Muscle layer of duodenum (tissue), 2 donors: ENCODE measurements at regions not wholly inside any gene's neighbourhood (a gene's known extent, or its start where the extent isn't known, plus 50 kb on each side); places are given as distances from the start of the nearest gene placed in this dataset.

Experiments
- H3K27ac ChIP-seq: one replicate; pipeline ENCODE4 v1.7.0; 2013; ENCODE audit warnings: mild to moderate bottlenecking, low read length
- H3K27me3 ChIP-seq: one replicate; pipeline ENCODE4 v1.7.0; 2013; ENCODE audit warnings: low read depth, mild to moderate bottlenecking, control low read depth, low read length
- H3K36me3 ChIP-seq, 2 donors: one replicate each; pipeline ENCODE4 v1.7.0; 2013; ENCODE audit warnings: low read length in 2 of 2, control low read depth in 1 of 2, mild to moderate bottlenecking in 1 of 2; ENCODE audit not compliant: insufficient read depth in 2 of 2, control insufficient read depth in 1 of 2
- H3K4me1 ChIP-seq, 2 donors: one replicate each; pipeline ENCODE4 v1.7.0; 2013; ENCODE audit warnings: low read length in 2 of 2, mild to moderate bottlenecking in 2 of 2, control low read depth in 1 of 2, moderate library complexity in 1 of 2; ENCODE audit not compliant: insufficient read depth in 2 of 2, control insufficient read depth in 1 of 2
- H3K4me3 ChIP-seq, 2 donors: one replicate each; pipeline ENCODE4 v1.7.0; 2013; ENCODE audit warnings: low read length in 2 of 2, low read depth in 1 of 2, mild to moderate bottlenecking in 1 of 2
- H3K9me3 ChIP-seq, 2 donors: one replicate each; pipeline ENCODE4 v1.7.0; 2013; ENCODE audit warnings: low read length in 2 of 2, control low read depth in 1 of 2, mild to moderate bottlenecking in 1 of 2; ENCODE audit not compliant: control insufficient read depth in 1 of 2
- donor health status: healthy.

DNA sequence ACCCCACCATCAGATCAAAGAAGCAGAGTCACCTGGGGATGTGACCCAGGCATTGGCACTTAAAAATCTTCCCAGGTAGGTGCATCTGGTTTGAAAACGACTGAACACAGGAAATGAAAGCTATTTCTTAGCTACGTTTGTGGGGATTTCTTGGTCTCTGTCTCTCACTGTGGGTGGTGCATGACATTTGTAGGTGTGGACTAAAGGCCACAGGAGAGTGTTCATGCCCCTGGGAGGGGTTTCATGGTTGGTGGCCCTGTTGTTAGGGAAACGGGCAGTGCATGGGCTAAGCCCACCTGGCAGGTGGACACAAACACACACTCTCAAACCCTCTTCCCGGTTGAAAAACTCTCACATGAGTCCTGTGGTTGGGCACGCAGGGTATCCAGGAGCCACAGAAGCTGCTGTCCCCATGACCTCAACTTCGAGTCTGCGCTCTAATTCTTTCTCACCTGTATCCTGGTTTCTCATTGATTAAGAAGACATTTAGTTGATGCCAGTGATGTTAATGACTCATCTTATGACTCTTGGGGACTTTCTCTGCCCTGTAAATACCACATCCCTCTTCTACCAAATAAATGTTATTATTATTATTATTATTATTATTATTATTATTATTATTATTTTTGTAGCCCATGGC lies 119.4 kb downstream of the MRPS6 start:
- Histone ChIP-seq H3K4me1 (no peaks in the 10 kb centered on the region), H3K9me3 (no peaks in the 10 kb centered on the region), H3K27ac (no peak overlapping the region), H3K27me3 (no peaks in the 10 kb centered on the region), H3K4me3 (no peak overlapping the region), H3K36me3 (no peaks in the 10 kb centered on the region)

DNA sequence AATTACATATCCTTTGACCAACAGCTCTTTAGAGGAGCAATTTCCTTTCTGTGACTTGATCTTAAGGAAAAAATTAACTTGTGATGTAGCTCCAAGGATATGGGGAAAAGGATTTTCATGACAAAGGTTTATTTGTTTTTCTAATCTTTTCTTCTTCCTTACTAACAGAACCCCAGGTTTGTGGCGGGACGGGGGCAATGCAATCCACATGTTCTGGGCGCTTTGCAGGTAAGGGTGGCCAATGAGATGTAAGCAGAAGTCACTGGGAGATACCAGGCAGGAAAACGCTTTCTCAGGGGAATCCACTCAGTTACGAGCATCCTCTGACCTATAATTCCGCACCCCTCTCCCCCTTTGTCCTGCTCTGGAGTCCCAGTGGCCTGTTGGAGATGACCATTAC lies 122.0 kb downstream of the MRPS6 start:
- no peaks in the 10 kb centered on the region for H3K36me3 ChIP-seq
- H3K27ac ChIP-seq: no peak overlapping the region
- H3K9me3 ChIP-seq: no peaks in the 10 kb centered on the region
- peaks cover 0 to 4% of the 10 kb centered on the region in 2 donors for H3K4me1 ChIP-seq
- H3K4me3 ChIP-seq: no peak overlapping the region
- no peaks in the 10 kb centered on the region for H3K27me3 ChIP-seq

DNA sequence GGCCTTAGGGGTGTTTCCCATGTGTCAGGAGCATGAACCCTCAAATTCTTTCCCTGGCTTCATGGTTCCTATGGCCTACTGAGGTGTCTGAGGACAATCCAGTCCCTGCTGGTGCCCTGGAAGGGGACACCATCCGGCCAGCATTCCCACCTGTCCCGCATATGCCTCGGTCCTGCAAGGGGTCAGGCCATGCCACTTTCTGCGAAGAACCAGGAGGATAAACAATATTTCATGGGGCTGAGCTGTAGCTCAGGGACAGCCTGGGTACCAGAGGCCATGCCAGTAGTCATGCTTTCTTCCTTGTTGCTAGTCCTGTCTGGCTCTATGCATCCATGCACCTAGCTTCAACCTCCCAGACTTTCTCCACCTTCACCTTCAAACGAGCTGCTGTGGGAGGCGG lies 123.6 kb downstream of the MRPS6 start:
- Histone ChIP-seq H3K9me3 (no peaks in the 10 kb centered on the region), H3K27me3 (no peaks in the 10 kb centered on the region), H3K4me3 (no peak overlapping the region), H3K4me1 (peaks cover 4 to 12% of the 10 kb centered on the region in 2 donors), H3K36me3 (no peaks in the 10 kb centered on the region), H3K27ac (no peak overlapping the region)

DNA sequence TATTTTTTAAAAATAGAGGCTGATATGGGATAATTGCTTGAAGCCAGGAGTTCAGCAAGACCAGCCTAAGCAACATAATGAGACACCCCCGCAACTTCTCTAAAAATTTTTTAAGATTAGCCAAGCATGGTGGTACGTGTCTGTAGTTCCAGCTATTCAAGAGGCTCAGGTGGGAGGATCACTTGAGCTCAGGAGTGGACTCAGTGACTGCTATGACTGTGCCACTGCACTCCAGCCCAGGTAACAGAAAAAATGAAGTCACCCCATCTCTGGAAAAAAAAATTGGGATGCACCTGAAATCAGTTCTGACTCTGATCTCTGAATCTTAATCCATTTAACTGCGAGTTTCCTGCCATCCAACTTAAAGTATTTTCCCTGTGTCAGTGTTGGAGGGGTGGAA lies 124.2 kb downstream of the MRPS6 start:
- Histone ChIP-seq H3K27me3 (no peaks in the 10 kb centered on the region), H3K4me3 (no peak overlapping the region), H3K9me3 (no peaks in the 10 kb centered on the region), H3K4me1 (peaks cover 4 to 15% of the 10 kb centered on the region in 2 donors), H3K36me3 (no peaks in the 10 kb centered on the region), H3K27ac (no peak overlapping the region)

DNA sequence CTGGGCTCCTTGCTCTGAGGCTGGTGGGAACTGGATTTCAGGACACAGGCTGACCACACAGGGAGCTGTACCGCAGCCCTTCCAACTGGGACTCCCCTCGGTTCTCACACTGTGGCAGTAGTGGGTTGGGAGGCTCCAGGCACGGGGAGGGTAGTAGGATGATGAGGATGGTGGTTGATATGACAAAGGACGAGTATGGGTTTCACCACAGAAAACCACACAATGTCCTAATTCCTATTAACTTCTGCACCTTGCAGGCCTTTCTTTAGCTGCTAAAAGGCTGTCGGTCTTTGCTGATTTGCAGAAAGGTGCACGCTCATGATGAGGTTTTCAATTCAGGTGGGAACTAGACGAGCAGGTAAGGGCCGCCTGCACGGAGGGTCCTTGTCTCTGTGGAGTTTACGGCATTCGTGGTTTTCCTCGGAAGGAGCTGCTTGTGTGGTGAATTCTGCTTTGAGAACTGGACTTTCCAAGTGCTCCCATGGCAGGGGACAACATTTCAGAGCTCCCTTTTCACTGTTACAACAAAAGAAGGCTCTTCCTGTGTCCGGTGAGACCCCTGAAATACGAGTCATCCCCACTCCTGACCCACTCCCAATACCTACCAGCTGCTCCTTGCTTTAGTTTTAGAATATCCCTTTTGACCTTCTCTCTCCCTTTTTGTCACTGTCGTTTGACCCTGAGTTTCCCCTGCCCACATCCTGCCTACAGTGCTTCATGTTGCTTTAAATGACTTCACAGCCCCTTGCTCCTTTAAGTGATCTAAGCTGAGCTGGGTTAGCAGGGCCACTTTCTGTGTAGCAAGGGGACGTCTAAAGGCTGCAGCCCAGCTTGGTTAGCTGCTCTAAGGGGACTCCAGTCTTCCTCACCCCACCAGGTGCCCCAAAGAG lies 125.1 kb downstream of the MRPS6 start:
- no peak overlapping the region for H3K4me3 ChIP-seq
- no peak overlapping the region for H3K27ac ChIP-seq
- H3K27me3 ChIP-seq: no peaks in the 10 kb centered on the region
- no peaks in the 10 kb centered on the region for H3K36me3 ChIP-seq
- H3K4me1 ChIP-seq: peaks cover 4 to 21% of the 10 kb centered on the region in 2 donors
- H3K9me3 ChIP-seq: no peaks in the 10 kb centered on the region

DNA sequence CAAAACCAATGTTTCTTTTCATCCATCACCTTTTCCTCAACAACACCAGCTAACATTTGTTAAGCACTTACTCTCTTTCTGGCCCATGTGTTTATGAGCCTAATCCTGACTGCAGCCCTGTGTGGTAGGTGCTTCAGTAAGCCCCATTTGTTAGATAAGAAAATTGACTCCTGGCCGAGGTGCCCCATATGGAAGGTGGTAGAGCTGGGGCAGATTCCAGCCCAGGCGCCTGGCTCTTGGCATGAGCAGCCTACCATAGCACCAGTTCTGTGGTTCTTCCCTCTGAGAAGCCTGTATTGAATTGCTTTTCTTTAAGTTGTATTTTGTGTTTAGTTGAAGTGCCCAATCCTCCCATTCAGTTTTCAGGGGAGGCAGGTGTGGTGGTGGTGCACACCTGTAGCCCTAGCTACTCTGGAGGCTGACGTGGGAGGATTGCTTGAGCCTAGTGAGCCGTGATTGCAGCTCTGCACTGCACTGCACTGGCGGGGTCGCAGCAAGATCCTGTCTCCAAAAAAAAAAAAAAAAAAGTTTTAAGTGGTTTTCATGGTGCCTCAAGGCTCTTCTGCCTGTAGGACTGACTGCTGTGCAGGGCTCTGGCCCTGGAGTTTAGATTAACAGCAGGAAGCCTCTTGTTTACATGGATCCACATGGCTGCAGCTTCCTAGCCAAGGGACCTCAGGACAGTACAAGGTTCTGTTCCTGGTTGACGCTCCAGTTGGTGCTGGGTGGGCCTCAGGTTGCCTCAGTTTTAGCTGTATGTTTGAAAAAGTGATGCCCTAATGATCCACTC lies 125.9 kb downstream of the MRPS6 start:
- Histone ChIP-seq H3K9me3 (no peaks in the 10 kb centered on the region), H3K27me3 (no peaks in the 10 kb centered on the region), H3K4me3 (no peak overlapping the region), H3K27ac (no peak overlapping the region), H3K36me3 (no peaks in the 10 kb centered on the region), H3K4me1 (peaks cover 4 to 30% of the 10 kb centered on the region in 2 donors)

DNA sequence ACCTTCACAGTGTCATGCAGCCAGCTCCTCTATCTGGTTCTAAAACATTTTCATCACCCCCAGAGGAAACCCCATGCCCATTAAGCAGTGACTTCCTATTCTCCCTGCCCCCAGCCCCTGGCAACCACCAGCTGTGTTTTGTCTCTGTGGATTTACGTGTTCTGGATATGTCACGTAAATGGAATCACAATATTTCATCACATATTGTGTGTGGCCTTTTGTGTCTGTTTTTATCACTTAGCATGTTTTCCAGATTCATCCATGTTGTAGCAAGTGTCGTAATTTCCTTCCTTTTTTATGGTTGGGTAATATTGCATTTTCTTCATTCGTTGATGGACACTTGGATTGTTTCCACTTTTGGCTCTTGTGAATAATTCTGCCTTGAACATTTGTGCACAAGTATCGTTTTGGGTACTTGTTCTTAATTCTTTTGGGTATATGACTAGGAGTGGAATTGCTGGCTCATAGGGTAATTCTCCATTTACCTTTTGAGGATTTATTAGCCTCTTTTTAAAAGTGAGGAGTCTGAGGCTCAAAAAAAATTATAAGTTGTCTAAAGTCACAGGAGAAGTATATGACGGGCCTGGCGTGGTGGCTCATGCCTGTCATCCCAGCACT lies 127.0 kb downstream of the MRPS6 start:
- Histone ChIP-seq H3K9me3 (no peaks in the 10 kb centered on the region), H3K4me3 (no peak overlapping the region), H3K36me3 (no peaks in the 10 kb centered on the region), H3K4me1 (peaks cover 4 to 33% of the 10 kb centered on the region in 2 donors), H3K27ac (no peak overlapping the region), H3K27me3 (no peaks in the 10 kb centered on the region)

DNA sequence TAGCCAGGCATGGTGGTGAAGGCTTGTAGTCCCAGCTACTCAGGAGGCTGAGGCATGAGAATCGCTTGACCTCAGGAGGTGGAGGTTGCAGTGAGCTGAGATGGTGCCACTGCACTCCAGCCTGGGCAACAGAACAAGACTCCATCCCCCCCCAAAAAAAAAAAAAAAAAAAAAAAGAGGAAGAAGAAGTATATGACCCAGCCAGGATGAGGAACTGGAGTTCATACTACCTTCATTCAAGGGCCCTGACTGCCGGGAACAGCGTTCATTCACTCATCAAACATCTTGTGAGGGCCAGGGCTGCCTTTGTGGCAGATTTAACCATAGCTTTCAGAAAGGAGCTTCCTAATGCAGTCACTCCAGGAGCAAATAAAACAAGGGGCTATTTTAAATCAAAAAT lies 127.6 kb downstream of the MRPS6 start:
- Histone ChIP-seq H3K4me3 (peak overlapping the region; percentile 59 to 62), H3K36me3 (no peaks in the 10 kb centered on the region), H3K27ac (peak overlapping the region; percentile 57), H3K9me3 (no peaks in the 10 kb centered on the region), H3K4me1 (peaks cover 7 to 39% of the 10 kb centered on the region in 2 donors), H3K27me3 (no peaks in the 10 kb centered on the region)

DNA sequence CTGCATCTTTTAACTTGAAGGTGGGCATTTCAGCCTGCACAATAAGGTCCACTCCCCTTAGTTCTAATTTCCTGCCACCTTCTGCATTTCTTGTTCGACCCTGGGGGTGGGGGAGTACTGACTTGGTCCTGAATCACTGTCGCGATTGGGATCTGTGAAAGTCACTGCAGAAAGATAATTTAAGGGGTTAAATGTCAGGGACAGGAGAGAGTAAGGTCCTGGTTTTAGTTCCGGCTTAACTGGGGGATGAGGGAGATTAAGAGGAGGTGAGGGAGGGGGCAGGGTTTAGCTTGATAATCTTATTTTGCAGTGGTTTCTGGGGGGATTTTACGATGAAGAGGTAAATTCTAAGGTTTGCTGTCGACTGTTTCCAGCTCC lies 128.1 kb downstream of the MRPS6 start:
- Histone ChIP-seq H3K27ac (peak overlapping the region; percentile 57), H3K4me1 (peaks cover 7 to 44% of the 10 kb centered on the region in 2 donors), H3K27me3 (no peaks in the 10 kb centered on the region), H3K36me3 (no peaks in the 10 kb centered on the region), H3K9me3 (no peaks in the 10 kb centered on the region), H3K4me3 (peak overlapping the region; percentile 59 to 62)

DNA sequence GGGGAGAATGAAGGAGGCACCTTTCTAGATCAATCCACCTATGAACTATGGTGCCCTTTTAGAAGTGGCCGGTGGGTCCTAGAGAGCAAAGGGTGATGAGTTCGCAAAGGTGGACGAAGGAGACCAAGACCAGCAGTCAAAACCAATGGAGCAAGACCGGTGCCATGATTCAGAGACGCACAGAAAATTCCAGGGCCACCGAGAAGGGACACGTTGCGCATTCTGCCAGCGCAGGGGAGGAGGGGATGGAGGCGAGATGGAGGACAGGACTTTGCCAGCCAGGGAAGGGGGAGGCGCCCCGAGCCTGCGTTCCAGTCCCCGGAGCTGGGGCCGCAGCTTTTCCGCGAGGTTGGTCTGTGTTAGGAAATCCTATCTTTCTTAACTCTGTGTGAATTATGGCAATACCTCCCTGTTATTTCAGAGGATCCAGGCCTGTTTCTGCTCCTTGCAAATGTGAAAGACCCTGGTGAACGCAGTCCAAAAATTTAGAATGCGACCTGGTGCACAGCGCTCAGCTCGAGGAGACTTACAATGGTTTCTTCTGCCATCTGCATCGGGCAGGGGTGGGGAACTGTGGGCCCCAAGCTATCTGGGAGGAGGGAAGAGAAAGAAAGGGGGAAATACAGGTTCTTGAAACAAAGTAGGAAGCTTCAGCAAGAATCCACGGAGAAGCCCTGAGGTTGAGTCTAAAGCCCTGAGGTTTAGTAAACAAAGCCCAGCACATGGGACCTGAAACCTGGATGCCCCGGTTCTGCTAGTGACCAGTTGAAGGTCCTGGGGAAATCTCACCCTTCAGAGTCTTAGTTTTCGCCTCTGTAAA lies 129.4 kb downstream of the MRPS6 start:
- H3K27ac ChIP-seq: peak overlapping the region; percentile 19
- H3K27me3 ChIP-seq: no peaks in the 10 kb centered on the region
- no peaks in the 10 kb centered on the region for H3K9me3 ChIP-seq
- peaks cover 7 to 46% of the 10 kb centered on the region in 2 donors for H3K4me1 ChIP-seq
- H3K4me3 ChIP-seq: peak overlapping the region; percentile 59 to 62
- H3K36me3 ChIP-seq: no peaks in the 10 kb centered on the region
